HCT116 (cell line): ENCODE measurements at regions not wholly inside any gene's neighbourhood (a gene's known extent, or its start where the extent isn't known, plus 50 kb on each side); places are given as distances from the start of the nearest gene placed in this dataset.

Experiments used
- ATAC-seq: fragments of 200-7000 bp; cut with Tn5 transposase; 2 replicates; pipeline ENCODE4 v1.9.1; 2020; ENCODE audit warnings: mild to moderate bottlenecking, moderate library complexity
- BruUV-seq: library from RNA; stranded (reverse); fragments of 400-500 nt; replicated peaks from 2 replicates; lab custom pipeline; 2021; lab: Mats Ljungman, UMichigan
- CTCF ChIA-PET: fragments of 300-600 bp; sonication (Branson Sonifier 250); formaldehyde crosslinking; loops from one replicate; lab custom pipeline; 2021; ENCODE audit warnings: antibody characterized with exemption; lab: Charles Lee
- POLR2A ChIA-PET: fragments of 300-600, 350-600 bp; sonication (Branson Sonifier 250); formaldehyde crosslinking; loops from one replicate; lab custom pipeline; 2021; ENCODE audit warnings: antibody characterized with exemption; lab: Charles Lee
- RAD21 ChIA-PET, 2 experiments: fragments of 300-600 bp; sonication (Branson Sonifier 250); formaldehyde crosslinking; loops; one replicate each; lab custom pipeline; 2023; ENCODE audit warnings: low total read pairs in 2 of 2; ENCODE audit not compliant: uncharacterized antibody in 2 of 2, unreplicated experiment in 2 of 2, low non-redundant PET in 1 of 2; lab: Charles Lee
- DNase-seq: peaks from one replicate; pipeline ENCODE4 v3.0.0-alpha.2; 2010; ENCODE audit warnings: low read depth, low spot score
- H2AFZ ChIP-seq: fragments of 200-600 bp; shearing (Covaris generic), sonication (generic); 2 replicates; pipeline ENCODE4 v1.6.1; 2017; ENCODE audit warnings: low read depth, mixed run types, mixed read lengths, antibody characterized with exemption, low read length; ENCODE audit not compliant: poor library complexity, severe bottlenecking
- H3K27ac ChIP-seq: 2 replicates; pipeline ENCODE4 v1.5.1; 2012; ENCODE audit warnings: low read depth, low read length
- H3K27me3 ChIP-seq: fragments of 200-600 bp; sonication (generic); 2 replicates; pipeline ENCODE4 v1.6.1; 2016; ENCODE audit warnings: mixed run types, low read length, mixed read lengths; ENCODE audit not compliant: insufficient read depth
- H3K36me3 ChIP-seq, 2 experiments: fragments of 200-500 bp in 1 of 2; fragments of 200-600 bp in 1 of 2; sonication (Bioruptor generic) in 1 of 2; sonication (generic) in 1 of 2; 2 replicates each; pipeline versions ENCODE4 v1.5.1 to v1.6.1; 2014 to 2016; ENCODE audit warnings: low read length in 2 of 2, inconsistent platforms in 1 of 2, mixed read lengths in 1 of 2, mixed run types in 1 of 2; ENCODE audit not compliant: insufficient read depth in 2 of 2, control insufficient read depth in 1 of 2
- H3K4me1 ChIP-seq, 2 experiments: fragments of 200-600 bp in 1 of 2; sonication (generic) in 1 of 2; 2 replicates each; pipeline versions ENCODE4 v1.5.1 to v1.6.1; 2012 to 2017; ENCODE audit warnings: low read length in 2 of 2, inconsistent platforms in 1 of 2, mild to moderate bottlenecking in 1 of 2, mixed read lengths in 1 of 2, mixed run types in 1 of 2, moderate library complexity in 1 of 2; ENCODE audit not compliant: insufficient read depth in 2 of 2, control insufficient read depth in 1 of 2
- H3K4me2 ChIP-seq: fragments of 200-600 bp; sonication (generic); 2 replicates; pipeline ENCODE4 v1.6.1; 2017; ENCODE audit warnings: mixed run types, low read length, mixed read lengths
- H3K4me3 ChIP-seq, 2 experiments: fragments of 200-600 bp in 1 of 2; sonication (generic) in 1 of 2; replicated peaks in 1 of 2; 2 replicates each; pipeline ENCODE4 v1.5.1; 2011 to 2016; ENCODE audit warnings: low read length in 2 of 2, control low read depth in 1 of 2, low read depth in 1 of 2, mild to moderate bottlenecking in 1 of 2, mixed read lengths in 1 of 2, mixed run types in 1 of 2
- H3K79me2 ChIP-seq: fragments of 200-600 bp; sonication (generic); 2 replicates; pipeline ENCODE4 v1.6.1; 2017; ENCODE audit warnings: mild to moderate bottlenecking, mixed run types, low read length, moderate library complexity, mixed read lengths; ENCODE audit not compliant: insufficient read depth
- H3K9ac ChIP-seq: fragments of 200-600 bp; sonication (generic); 2 replicates; pipeline ENCODE4 v1.6.1; 2016; ENCODE audit warnings: low read length, mixed read lengths
- H3K9me2 ChIP-seq: fragments of 200-600 bp; sonication (generic), shearing (Covaris generic); 2 replicates; pipeline ENCODE4 v1.6.1; 2017; ENCODE audit warnings: mixed run types, mild to moderate bottlenecking, moderate library complexity; ENCODE audit not compliant: insufficient read depth
- H3K9me3 ChIP-seq, 2 experiments: fragments of 200-500 bp in 1 of 2; fragments of 200-600 bp in 1 of 2; sonication (Bioruptor generic) in 1 of 2; sonication (generic) in 1 of 2; 2 replicates each; pipeline ENCODE4 v1.6.1; 2014 to 2017; ENCODE audit warnings: low read length in 2 of 2, mixed read lengths in 2 of 2, inconsistent platforms in 1 of 2, low read depth in 1 of 2, mild to moderate bottlenecking in 1 of 2, mixed run types in 1 of 2, moderate library complexity in 1 of 2; ENCODE audit not compliant: control insufficient read depth in 1 of 2, insufficient read depth in 1 of 2
- H4K20me1 ChIP-seq: fragments of 200-600 bp; sonication (generic), shearing (Covaris generic); 2 replicates; pipeline ENCODE4 v1.6.1; 2017; ENCODE audit warnings: mixed run types, mild to moderate bottlenecking, moderate library complexity; ENCODE audit not compliant: insufficient read depth
- CTCF ChIP-seq, 3 experiments: fragments of 200-600 bp in 1 of 3; sonication (generic) in 1 of 3; IDR thresholded peaks in 2 of 3; conservative IDR thresholded peaks in 1 of 3; 2 replicates each; pipeline ENCODE4 v1.5.1; 2012 to 2017; ENCODE audit warnings: low read depth in 2 of 3, low read length in 2 of 3, antibody characterized with exemption in 1 of 3, borderline replicate concordance in 1 of 3, control low read depth in 1 of 3, mild to moderate bottlenecking in 1 of 3, mixed read lengths in 1 of 3, mixed run types in 1 of 3, moderate library complexity in 1 of 3; ENCODE audit not compliant: insufficient read depth in 1 of 3
- EGR1 ChIP-seq: IDR thresholded peaks from 2 replicates; pipeline ENCODE4 v1.6.1; 2012; ENCODE audit warnings: low read depth
- EZH2 ChIP-seq: fragments of 200-600 bp; sonication (generic); IDR thresholded peaks from 2 replicates; pipeline ENCODE4 v1.6.1; 2017; ENCODE audit warnings: antibody characterized with exemption, mixed run types
- SP1 ChIP-seq: IDR thresholded peaks from 2 replicates; pipeline ENCODE4 v1.6.1; 2012; ENCODE audit warnings: low read depth
- SRF ChIP-seq: IDR thresholded peaks from 2 replicates; pipeline ENCODE4 v1.6.1; 2012; ENCODE audit warnings: low read depth
- intact Hi-C: fragments of 100-400 bp; cut with micrococcal nuclease; formaldehyde crosslinking; loops from 2 replicates; pipeline ENCODE4 v1.10.0; 2022

GRCh38 chr5:71834601-71835000 is 115.5 kb downstream of the CARTPT start:
- DNase-seq = no peak
- intact Hi-C loops = no loop called here
- BruUV-seq = no TSS peak

GRCh38 chr5:71836084-71836483 is 117.0 kb downstream of the CARTPT start:
- Histone ChIP-seq H3K4me1 (no peaks in the 10 kb centered on the region), H3K9me3 (no peaks in the 10 kb centered on the region; a peak in 1 of 4 replicates), H3K27me3 (no peaks in the 10 kb centered on the region), H3K4me2 (no peak overlapping the region), H4K20me1 (no peaks in the 10 kb centered on the region), H3K9me2 (no peaks in the 10 kb centered on the region), H3K36me3 (no peaks in the 10 kb centered on the region), H3K9ac (no peak overlapping the region), H3K79me2 (no peaks in the 10 kb centered on the region), H3K4me3 (no peak overlapping the region), H2AFZ (no peak overlapping the region), H3K27ac (no peak overlapping the region)
- DNase-seq (no peak), ATAC-seq (peak; percentile 58; the same call in 1 of the 2 replicates)
- POLR2A ChIA-PET = no interaction called here
- RAD21 ChIA-PET = no interaction called here
- CTCF ChIA-PET = no interaction called here
- TF ChIP-seq EZH2 = no peak
- TF ChIP-seq CTCF (IDR thresholded peaks at IDR 0.05 in 2 of 3, conservative IDR thresholded peaks at IDR 0.05 in 1 of 3; ENCODE audit: borderline replicate concordance in 1 of 3, insufficient read depth in 1 of 3, low read depth in 2 of 3, low read length in 2 of 3) = peak; percentile 14 to 44 (median 36); a peak in 4 of 6 replicates
- intact Hi-C loops = no loop called here
- BruUV-seq = no TSS peak

More at GRCh38 chr5:71834601-71835000, 115.5 kb downstream of the CARTPT start:
- Histone ChIP-seq H3K9ac (no peak overlapping the region), H3K4me1 (peaks cover 0 to 12% of the 10 kb centered on the region in 2 experiments; a peak in 2 of 4 replicates), H3K9me2 (no peaks in the 10 kb centered on the region), H3K9me3 (no peaks in the 10 kb centered on the region; a peak in 1 of 4 replicates), H3K27ac (no peak overlapping the region), H3K36me3 (no peaks in the 10 kb centered on the region), H4K20me1 (no peaks in the 10 kb centered on the region), H3K4me2 (no peak overlapping the region), H3K79me2 (no peaks in the 10 kb centered on the region), H3K4me3 (no peak overlapping the region), H2AFZ (no peak overlapping the region), H3K27me3 (no peaks in the 10 kb centered on the region)
- ChIA-PET CTCF (no interaction called here), POLR2A (no interaction called here), RAD21 (no interaction called here)
- ATAC-seq = no peak
- no peak for TF ChIP-seq SP1
- TF ChIP-seq SRF = no peak
- TF ChIP-seq EGR1 = no peak
